Iris pigment epithelial cell (primary cell): ENCODE measurements at regions not wholly inside any gene's neighbourhood (a gene's known extent, or its start where the extent isn't known, plus 50 kb on each side); places are given as distances from the start of the nearest gene placed in this dataset.
A peak's percentile ranks its signal among the peaks of the same experiment; 100 is the strongest.
"Not testable (repeated sequence)": the region's sequence is repeated elsewhere in the genome, so short reads cannot be mapped to it uniquely, and the experiment has no call there.

ENCODE experiments used
- DNase-seq: peaks from one replicate; pipeline ENCODE4 v3.0.0-alpha.2; 2011; ENCODE audit warnings: low read depth

- no peak for DNase-seq
Measured at GRCh38 chr13:44664308-44664707, 88.2 kb upstream of the TSC22D1 start.

GRCh38 chr13:44662515-44662914 lies 86.4 kb upstream of the TSC22D1 start:
- no peak for DNase-seq

GRCh38 chr13:44661936-44662335 lies 85.8 kb upstream of the TSC22D1 start:
- no peak for DNase-seq

DNA sequence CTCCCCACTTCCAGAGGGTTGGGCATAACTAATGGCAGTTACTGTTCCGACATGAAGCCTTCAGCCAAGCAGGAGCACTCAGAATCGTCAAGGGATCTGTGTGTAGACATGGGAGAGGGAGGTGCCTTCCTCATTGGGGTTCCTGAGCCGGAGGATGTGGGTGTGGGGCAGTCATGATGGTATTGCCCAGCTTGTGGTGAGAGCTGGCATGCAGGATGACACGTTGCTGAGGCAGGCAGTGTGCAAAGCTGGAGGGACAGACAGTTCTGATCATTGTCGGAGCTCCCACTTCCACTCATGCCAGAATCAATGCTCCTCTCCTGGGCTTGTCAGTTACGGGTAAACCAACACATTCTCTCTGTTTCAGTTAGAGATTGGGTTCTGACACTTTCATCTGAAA lies 83.9 kb upstream of the TSC22D1 start:
- no peak for DNase-seq

DNA sequence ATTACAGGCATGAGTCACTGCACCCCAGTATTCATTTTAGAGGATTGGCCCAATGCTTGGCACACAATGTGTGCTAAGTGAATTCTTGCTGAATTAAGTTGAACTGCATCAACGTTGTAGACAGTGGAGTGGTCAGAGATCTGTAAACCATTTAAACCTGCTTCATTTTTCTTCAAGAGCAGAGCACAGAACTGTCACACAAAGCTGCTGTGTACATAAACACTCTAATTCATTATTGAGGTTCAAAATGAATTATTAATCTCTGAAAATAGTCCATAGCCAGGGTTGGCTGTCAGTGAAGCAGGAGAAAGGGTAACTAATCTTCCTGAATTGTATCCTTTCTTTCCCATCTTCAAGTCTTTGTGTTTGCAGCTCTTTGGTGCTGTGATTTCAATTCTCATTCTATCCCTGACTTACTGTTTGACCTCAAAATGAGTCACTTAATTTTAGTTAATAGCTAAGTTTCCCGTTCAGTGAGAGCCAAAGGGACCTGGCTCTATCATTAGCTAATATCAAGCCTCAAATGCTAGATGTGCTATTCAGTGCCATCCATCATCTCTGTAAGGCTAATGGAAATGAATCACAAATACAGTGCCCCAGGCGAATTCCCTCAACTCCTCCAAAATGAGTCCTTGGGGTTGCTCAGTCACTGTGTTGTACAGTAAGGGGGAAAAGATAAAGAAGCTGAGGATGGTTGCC lies 77.0 kb upstream of the TSC22D1 start:
- peak; percentile 28 for DNase-seq

DNA sequence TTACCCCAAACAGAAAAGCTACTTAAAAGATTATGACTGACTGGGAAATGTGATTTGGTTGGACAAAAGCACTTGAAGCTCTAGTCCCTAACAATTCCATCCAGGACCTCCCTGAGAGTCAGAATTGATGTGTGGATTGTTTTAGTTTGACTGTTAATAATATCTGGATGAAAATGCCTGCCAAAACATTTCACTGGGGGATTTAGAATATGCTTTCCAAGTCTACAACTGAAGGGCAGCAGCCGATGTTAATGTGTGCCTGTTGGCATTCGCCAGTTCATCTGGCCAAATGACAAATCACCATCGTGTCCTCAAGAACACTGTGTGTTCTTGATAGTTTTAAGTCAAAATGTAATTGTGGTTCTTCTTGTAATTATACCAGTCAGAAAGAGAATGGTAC lies 76.0 kb upstream of the TSC22D1 start:
- DNase-seq, result no peak

GRCh38 chr13:44651724-44652123 lies 75.6 kb upstream of the TSC22D1 start:
- DNase-seq, result no peak

GRCh38 chr13:44651209-44651608 lies 75.1 kb upstream of the TSC22D1 start:
- DNase-seq, result no peak

DNA sequence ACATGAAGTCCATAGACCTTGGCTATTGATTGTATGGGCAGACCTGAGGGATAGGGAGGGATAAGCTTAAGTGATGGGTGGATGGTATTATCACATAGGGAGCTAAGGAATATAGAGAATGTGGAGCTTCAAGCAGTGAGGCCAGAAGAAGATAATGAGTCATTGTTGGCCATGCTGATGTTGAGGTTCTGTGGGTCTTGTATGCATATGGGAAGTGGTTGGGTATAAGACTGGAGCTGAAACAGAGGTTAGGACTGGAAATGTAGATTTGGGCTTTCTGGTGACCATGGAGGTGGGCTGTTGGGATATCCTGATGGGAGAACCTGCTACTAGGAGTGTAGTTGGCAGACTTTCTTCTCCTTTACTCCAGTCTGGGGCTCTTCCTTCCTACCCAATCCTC lies 73.7 kb upstream of the TSC22D1 start:
- DNase-seq, result no peak

- DNase-seq, result no peak
Measured at GRCh38 chr13:44649104-44649428, 72.9 kb upstream of the TSC22D1 start.

DNA sequence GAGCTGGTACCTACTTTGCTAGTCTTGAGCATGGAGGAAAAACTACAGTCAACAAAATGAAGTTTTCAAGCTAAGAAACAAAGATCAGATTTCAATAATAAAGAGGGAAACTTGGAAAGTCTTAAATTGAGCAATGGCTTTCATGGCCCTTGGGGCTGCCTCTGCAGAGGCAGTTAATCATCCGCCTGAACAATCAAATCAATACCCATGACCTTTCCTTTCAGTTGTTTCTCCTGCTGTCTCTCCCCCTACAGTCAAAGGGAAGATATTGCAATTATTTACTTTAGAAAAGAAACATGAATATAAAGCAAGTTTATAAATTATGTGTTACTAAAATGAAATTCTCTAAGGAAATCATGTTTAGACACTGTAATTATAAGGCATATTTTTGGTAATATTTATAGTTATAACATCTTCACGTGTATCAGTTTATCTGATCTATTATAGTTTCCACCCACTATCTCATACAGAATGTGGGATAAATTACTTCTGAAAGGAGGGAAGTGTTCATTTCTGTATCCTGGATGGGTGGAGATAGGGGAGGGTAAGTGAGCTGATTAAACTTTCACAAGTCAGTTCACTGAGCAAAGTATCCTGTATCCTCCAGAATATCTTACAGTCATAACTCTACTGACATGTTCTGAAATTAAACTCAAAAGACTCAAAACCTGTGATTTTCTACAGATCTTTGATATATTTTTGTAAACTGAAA lies 72.4 kb upstream of the TSC22D1 start:
- peak; percentile 53 for DNase-seq

DNA sequence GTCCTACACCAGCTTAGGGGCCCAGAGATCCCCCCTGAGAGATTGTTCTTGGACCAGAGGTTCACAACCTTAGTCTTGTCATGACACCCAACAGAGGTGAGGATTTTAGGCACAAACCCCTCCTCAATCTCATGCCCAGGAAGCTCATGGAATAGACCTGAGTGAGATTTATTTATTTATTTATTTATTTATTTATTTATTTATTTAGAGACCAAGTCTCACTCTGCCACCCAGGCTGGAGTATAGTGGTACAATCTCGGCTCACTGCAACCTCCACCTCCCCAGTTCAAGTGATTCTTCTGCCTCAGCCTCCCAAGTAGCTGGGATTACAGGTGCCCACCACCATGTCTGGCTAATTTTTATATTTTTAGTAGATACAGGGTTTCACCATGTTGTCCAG lies 71.4 kb upstream of the TSC22D1 start:
- DNase-seq, result not testable (repeated sequence)

- no peak for DNase-seq
Measured at GRCh38 chr13:44646044-44646443, 69.9 kb upstream of the TSC22D1 start.

- DNase-seq, result no peak
Measured at GRCh38 chr13:44643256-44643655, 67.1 kb upstream of the TSC22D1 start.

DNA sequence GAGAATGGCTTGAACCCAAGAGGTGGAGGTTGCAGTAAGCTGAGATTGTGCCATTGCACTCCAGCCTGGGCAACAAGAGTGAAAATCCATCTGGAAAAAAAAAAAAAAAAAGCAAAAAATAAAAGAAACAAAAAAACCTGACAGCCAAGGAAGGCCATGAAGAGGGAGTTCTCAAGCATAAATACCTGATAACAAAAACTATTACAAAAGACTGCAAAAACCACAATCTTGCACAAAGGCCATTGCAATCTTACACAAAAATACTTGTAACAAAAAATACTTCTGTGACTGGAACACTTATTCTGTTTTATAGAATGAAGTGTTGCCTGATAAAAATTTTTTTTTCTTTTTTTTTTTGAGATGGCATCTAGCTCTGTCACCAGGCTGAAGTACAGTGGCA lies 61.5 kb upstream of the TSC22D1 start:
- no peak for DNase-seq

DNA sequence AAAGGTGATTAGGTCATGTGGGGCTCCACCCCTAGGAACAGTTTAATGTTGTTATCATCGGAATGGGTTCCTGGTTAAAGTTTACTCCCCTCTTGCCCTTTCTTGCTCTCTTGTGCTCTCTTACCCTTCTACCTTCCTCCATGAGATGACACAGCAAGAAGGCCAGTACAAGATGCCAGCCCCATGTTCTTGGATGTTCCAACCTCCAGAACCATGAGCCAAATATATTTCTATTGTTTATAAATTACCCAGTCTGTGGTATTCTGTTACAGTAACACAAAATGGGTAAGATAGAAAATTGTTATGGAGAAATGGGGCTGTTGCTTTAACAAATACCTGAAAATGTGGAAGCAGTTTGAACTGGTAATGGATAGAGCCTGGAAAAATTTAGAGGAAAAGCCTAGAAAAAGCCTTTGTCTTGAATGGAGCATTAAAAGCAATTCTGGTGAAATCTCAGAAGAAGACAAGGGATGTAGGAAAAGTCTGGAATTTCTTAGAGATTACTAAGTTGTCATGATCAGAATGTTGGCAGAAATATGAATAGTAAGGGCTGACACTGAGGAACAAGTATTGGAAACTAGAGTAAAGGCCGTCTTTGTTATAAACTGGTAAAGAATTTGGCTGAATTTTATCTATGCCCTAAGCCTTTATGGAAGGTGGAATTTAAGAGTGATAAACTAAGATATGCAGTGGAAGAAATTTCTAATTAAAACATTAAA lies 53.5 kb upstream of the TSC22D1 start:
- DNase-seq, result peak; percentile 52

DNA sequence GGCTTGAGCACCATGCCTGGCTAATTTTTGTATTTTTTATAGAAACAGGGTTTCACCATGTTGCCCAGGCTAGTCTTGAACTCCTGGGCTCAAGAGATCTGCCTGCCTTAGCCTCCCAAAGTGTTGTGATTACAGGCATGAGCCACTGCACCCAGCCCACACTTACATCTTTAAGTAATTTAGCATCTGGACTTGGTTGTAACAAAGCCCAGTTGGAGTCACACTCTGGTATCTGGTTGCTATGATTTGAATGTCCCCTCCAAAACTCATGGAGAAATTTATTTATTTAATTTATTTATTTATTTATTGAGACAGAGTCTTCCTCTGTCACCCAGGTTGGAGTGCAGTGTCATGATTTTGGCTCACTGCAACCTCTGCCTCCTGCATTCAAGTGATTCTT lies 52.7 kb upstream of the TSC22D1 start:
- not testable (repeated sequence) for DNase-seq

GRCh38 chr13:44627441-44627840 lies 51.3 kb upstream of the TSC22D1 start:
- DNase-seq, result no peak

DNA sequence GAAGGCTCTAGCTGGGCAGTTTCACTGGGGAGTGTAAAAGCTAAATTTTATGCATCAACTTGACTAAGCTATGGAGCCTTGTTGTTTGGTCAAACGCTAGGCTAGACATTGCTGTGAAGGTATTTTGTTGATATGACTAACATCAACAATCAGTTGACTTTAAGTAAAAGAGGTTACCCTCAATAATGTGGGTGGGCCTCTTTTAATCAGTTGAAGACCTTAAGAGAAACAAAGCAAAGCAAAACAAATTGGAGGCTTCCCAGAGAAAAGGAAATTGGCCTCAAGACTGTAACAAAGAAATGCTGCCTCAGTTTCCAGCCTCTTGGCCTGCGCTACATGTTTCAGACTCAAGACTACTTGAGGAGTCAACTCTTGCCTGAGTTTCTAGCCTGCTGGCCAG lies 50.0 kb upstream of the TSC22D1 start:
- no peak for DNase-seq
